GM12891 (cell line): ENCODE measurements at regions not wholly inside any gene's neighbourhood (a gene's known extent, or its start where the extent isn't known, plus 50 kb on each side); places are given as distances from the start of the nearest gene placed in this dataset.

Experiments
- PAX5 ChIP-seq: IDR thresholded peaks from 2 replicates; pipeline ENCODE4 v1.6.1; 2011; ENCODE audit warnings: low read length, moderate library complexity, mild to moderate bottlenecking; ENCODE audit not compliant: insufficient read depth, severe bottlenecking
- POLR2A ChIP-seq: IDR thresholded peaks from 2 replicates; pipeline ENCODE4 v1.6.1; 2011; ENCODE audit warnings: low read depth, low read length, control low read depth
- POLR2AphosphoS5 ChIP-seq: IDR thresholded peaks from 2 replicates; pipeline ENCODE4 v1.6.1; 2011; ENCODE audit warnings: low read depth, low read length, control low read depth
- SPI1 ChIP-seq: IDR thresholded peaks from 2 replicates; pipeline ENCODE4 v1.6.1; 2011; ENCODE audit warnings: low read depth, low read length, control low read depth
- TAF1 ChIP-seq: IDR thresholded peaks from 2 replicates; pipeline ENCODE4 v1.6.1; 2011; ENCODE audit warnings: low read depth, low read length, control low read depth

- TF ChIP-seq POLR2AphosphoS5: no peak
- no peak for TF ChIP-seq PAX5
- TF ChIP-seq POLR2A: no peak
- TF ChIP-seq SPI1: no peak
- TF ChIP-seq TAF1: no peak
Observed at GRCh38 chr1:8191474-8191873, 126.4 kb upstream of the SLC45A1 start.
